Breast epithelium (tissue), 4 donors: ENCODE measurements at regions not wholly inside any gene's neighbourhood (a gene's known extent, or its start where the extent isn't known, plus 50 kb on each side); places are given as distances from the start of the nearest gene placed in this dataset.

Experiments used
- DNase-seq, 2 donors: peaks; one replicate each; pipeline ENCODE4 v3.0.0-alpha.2; 2019; ENCODE audit warnings: low spot score in 2 of 2
- H3K27ac ChIP-seq, 2 donors: fragments of 200-600 bp; sonication (generic) in 1 of 2; one replicate each; pipeline ENCODE4 v1.5.1; 2016 to 2019; ENCODE audit warnings: mild to moderate bottlenecking in 1 of 2
- H3K27me3 ChIP-seq, 2 donors: fragments of 200-600 bp; sonication (generic) in 1 of 2; one replicate each; pipeline versions ENCODE4 v1.5.1 to v1.6.0; 2017 to 2019; ENCODE audit warnings: control low read depth in 1 of 2, mild to moderate bottlenecking in 1 of 2
- H3K36me3 ChIP-seq: fragments of 200-600 bp; one replicate; pipeline ENCODE4 v1.5.1; 2019
- H3K4me1 ChIP-seq, 2 donors: fragments of 200-600 bp; sonication (generic); one replicate each; pipeline ENCODE4 v1.5.1; 2016 to 2019; ENCODE audit warnings: control low read depth in 1 of 2
- H3K4me3 ChIP-seq, 3 donors: fragments of 200-600 bp; sonication (generic); 1 replicate in 2 of 3; 2 replicates in 1 of 3; pipeline ENCODE4 v1.5.1; 2016 to 2019; ENCODE audit warnings: mild to moderate bottlenecking in 3 of 3, moderate library complexity in 2 of 3
- H3K9me3 ChIP-seq, 2 donors: fragments of 200-600 bp; sonication (generic) in 1 of 2; one replicate each; pipeline ENCODE4 v1.5.1; 2016 to 2019; ENCODE audit warnings: control low read depth in 1 of 2
- CTCF ChIP-seq, 3 donors: fragments of 450-650 bp; IDR thresholded peaks; one replicate each; pipeline ENCODE4 v1.5.1; 2016 to 2017; ENCODE audit warnings: antibody characterized with exemption in 3 of 3, mild to moderate bottlenecking in 3 of 3, moderate library complexity in 3 of 3
- POLR2A ChIP-seq: fragments of 450-650 bp; IDR thresholded peaks from one replicate; pipeline ENCODE4 v1.6.1; 2016; ENCODE audit warnings: antibody characterized with exemption, mild to moderate bottlenecking, moderate library complexity
- POLR2AphosphoS5 ChIP-seq, 3 donors: sonication (generic); formaldehyde crosslinking; IDR thresholded peaks; one replicate each; pipeline ENCODE4 v1.6.1; 2017; ENCODE audit warnings: antibody characterized with exemption in 3 of 3
- intact Hi-C: fragments of 100-400 bp; cut with DNase I; formaldehyde crosslinking; loops from one replicate; pipeline ENCODE4 v1.15.1; 2023; ENCODE audit warnings: low total_unique reads

DNA sequence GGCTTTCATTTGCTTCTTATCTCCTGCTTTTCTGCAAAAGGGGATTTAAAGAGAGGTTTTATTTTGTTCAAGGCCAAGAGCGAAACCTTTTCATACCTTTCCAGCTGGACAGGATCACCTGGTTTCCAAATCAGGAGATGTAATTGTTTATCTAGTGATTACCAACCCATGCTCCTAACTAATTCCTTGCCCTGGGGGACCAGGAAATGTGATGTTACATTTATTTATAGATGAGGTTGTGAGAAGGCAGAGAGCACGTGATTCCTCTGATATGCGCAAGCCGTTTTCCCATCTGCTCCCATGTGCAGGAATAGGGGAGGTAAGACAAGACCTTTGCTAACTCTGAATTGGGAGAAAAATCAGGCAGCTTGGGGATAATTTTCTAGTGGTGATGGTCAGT lies 507.2 kb upstream of the LARGE1 start:
- Histone ChIP-seq H3K27ac (no peak overlapping the region), H3K27me3 (peaks cover 0 to 10% of the 10 kb centered on the region in 2 donors), H3K4me3 (no peak overlapping the region), H3K9me3 (no peaks in the 10 kb centered on the region), H3K36me3 (no peaks in the 10 kb centered on the region), H3K4me1 (no peaks in the 10 kb centered on the region)
- intact Hi-C loops, result no loop called here
- TF ChIP-seq POLR2A (no peak), POLR2AphosphoS5 (IDR thresholded peaks at IDR 0.05) (no peak), CTCF (IDR thresholded peaks at IDR 0.05) (no peak)
- DNase-seq, result no peak

- no peaks in the 10 kb centered on the region for H3K9me3 ChIP-seq
- TF ChIP-seq POLR2A, result no peak
- TF ChIP-seq CTCF (IDR thresholded peaks at IDR 0.05), result no peak
- H3K27me3 ChIP-seq, result peaks cover 0 to 10% of the 10 kb centered on the region in 2 donors
- H3K4me3 ChIP-seq, result no peak overlapping the region
- H3K27ac ChIP-seq, result no peak overlapping the region
- H3K36me3 ChIP-seq, result no peaks in the 10 kb centered on the region
- intact Hi-C loops, result no loop called here
- no peak for DNase-seq
- no peaks in the 10 kb centered on the region for H3K4me1 ChIP-seq
These were observed 507.6 kb upstream of the LARGE1 start for GRCh38 chr22:34427841-34428240.

DNA sequence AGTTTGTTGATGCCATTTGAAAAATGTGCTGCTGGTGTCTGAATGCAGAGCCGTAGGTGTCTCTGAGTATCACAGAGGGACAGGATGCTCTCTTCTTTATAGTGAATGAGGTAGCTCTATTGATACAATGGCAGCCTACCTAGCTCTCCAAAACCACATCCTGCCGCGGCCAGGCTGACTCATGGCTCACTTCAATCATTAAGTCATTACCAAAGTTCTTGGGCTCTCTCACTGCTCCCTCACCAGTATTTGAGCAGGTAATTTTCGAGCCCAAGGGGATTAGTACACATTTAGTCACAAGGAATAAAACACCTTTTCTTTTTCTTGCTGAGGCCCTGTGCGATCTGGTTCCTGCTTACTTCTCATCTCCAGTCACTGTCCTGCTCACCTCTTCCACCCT lies 509.0 kb upstream of the LARGE1 start:
- no peak for DNase-seq

GRCh38 chr22:34430386-34430785 lies 510.1 kb upstream of the LARGE1 start:
- Histone ChIP-seq H3K4me1 (no peaks in the 10 kb centered on the region), H3K9me3 (no peaks in the 10 kb centered on the region), H3K4me3 (no peak overlapping the region), H3K36me3 (no peaks in the 10 kb centered on the region), H3K27ac (no peak overlapping the region), H3K27me3 (peaks cover 0 to 3% of the 10 kb centered on the region in 2 donors)
- intact Hi-C loops, result no loop called here
- DNase-seq, result no peak
- no peak for TF ChIP-seq POLR2A
- no peak for TF ChIP-seq CTCF (IDR thresholded peaks at IDR 0.05)
- no peak for TF ChIP-seq POLR2AphosphoS5 (IDR thresholded peaks at IDR 0.05)

More for the DNA sequence above, 509.0 kb upstream of the LARGE1 start:
- Histone ChIP-seq H3K4me3 (no peak overlapping the region), H3K27me3 (peaks cover 0 to 10% of the 10 kb centered on the region in 2 donors), H3K9me3 (no peaks in the 10 kb centered on the region), H3K4me1 (no peaks in the 10 kb centered on the region), H3K36me3 (no peaks in the 10 kb centered on the region), H3K27ac (no peak overlapping the region)
- TF ChIP-seq CTCF (IDR thresholded peaks at IDR 0.05) (no peak), POLR2A (no peak), POLR2AphosphoS5 (IDR thresholded peaks at IDR 0.05) (no peak)
- intact Hi-C loops, result no loop called here

- intact Hi-C loops, result no loop called here
- H3K4me1 ChIP-seq, result no peaks in the 10 kb centered on the region
- no peaks in the 10 kb centered on the region for H3K27me3 ChIP-seq
- no peaks in the 10 kb centered on the region for H3K9me3 ChIP-seq
- H3K36me3 ChIP-seq, result no peaks in the 10 kb centered on the region
- no peak overlapping the region for H3K27ac ChIP-seq
- H3K4me3 ChIP-seq, result no peak overlapping the region
- TF ChIP-seq POLR2AphosphoS5 (IDR thresholded peaks at IDR 0.05) (no peak), POLR2A (no peak), CTCF (IDR thresholded peaks at IDR 0.05) (no peak)
- no peak for DNase-seq
These were observed 514.1 kb upstream of the LARGE1 start for GRCh38 chr22:34434371-34434770.
